ENCODE measurements at regions not wholly inside any gene's neighbourhood (a gene's known extent, or its start where the extent isn't known, plus 50 kb on each side); places are given as distances from the start of the nearest gene placed in this dataset.

GRCh38 chr4:111231281-111231680, 608.4 kb upstream of the PITX2 start:
- TF ChIP-seq SUZ12 (IDR thresholded peaks at IDR 0.05; ENCODE audit: extremely low read depth, insufficient read depth, insufficient read length) (no peak), YY1 (IDR thresholded peaks at IDR 0.05; ENCODE audit: insufficient read depth, insufficient read length) (no peak), ZNF274 (IDR thresholded peaks at IDR 0.05; ENCODE audit: low read depth, low read length) (no peak)
- Histone ChIP-seq H3K36me3 (ENCODE audit: insufficient read depth, insufficient read length, low read length) (no peaks in the 10 kb centered on the region), H3K4me3 (ENCODE audit: insufficient read length, low read depth) (no peak overlapping the region), H3K4me1 (ENCODE audit: insufficient read depth, insufficient read length) (no peaks in the 10 kb centered on the region), H3K9me3 (ENCODE audit: insufficient read depth, low read length) (no peaks in the 10 kb centered on the region), H3K27me3 (ENCODE audit: insufficient read depth, insufficient read length) (no peaks in the 10 kb centered on the region), H3K9ac (ENCODE audit: insufficient read length, low read depth) (no peak overlapping the region)
- no peak for DNase-seq (ENCODE audit: low read depth, low spot score)

- no peaks in the 10 kb centered on the region for H3K36me3 ChIP-seq (ENCODE audit: insufficient read depth, insufficient read length, low read length)
- no peaks in the 10 kb centered on the region for H3K9me3 ChIP-seq (ENCODE audit: insufficient read depth, low read length)
- H3K4me3 ChIP-seq (ENCODE audit: insufficient read length, low read depth): no peak overlapping the region
- no peak for DNase-seq (ENCODE audit: low read depth, low spot score)
- H3K4me1 ChIP-seq (ENCODE audit: insufficient read depth, insufficient read length): no peaks in the 10 kb centered on the region
- no peaks in the 10 kb centered on the region for H3K27me3 ChIP-seq (ENCODE audit: insufficient read depth, insufficient read length)
- no peak overlapping the region for H3K9ac ChIP-seq (ENCODE audit: insufficient read length, low read depth)
- no peak for TF ChIP-seq YY1 (IDR thresholded peaks at IDR 0.05; ENCODE audit: insufficient read depth, insufficient read length)
- TF ChIP-seq SUZ12 (IDR thresholded peaks at IDR 0.05; ENCODE audit: extremely low read depth, insufficient read depth, insufficient read length): no peak
- no peak for TF ChIP-seq ZNF274 (IDR thresholded peaks at IDR 0.05; ENCODE audit: low read depth, low read length)
These were observed 612.1 kb upstream of the PITX2 start for GRCh38 chr4:111234939-111235338.

- H3K9ac ChIP-seq (ENCODE audit: insufficient read length, low read depth): no peak overlapping the region
- no peak for DNase-seq (ENCODE audit: low read depth, low spot score)
- no peak for TF ChIP-seq YY1 (IDR thresholded peaks at IDR 0.05; ENCODE audit: insufficient read depth, insufficient read length)
- no peak for TF ChIP-seq ZNF274 (IDR thresholded peaks at IDR 0.05; ENCODE audit: low read depth, low read length)
- no peak overlapping the region for H3K4me3 ChIP-seq (ENCODE audit: insufficient read length, low read depth)
- no peaks in the 10 kb centered on the region for H3K36me3 ChIP-seq (ENCODE audit: insufficient read depth, insufficient read length, low read length)
- no peaks in the 10 kb centered on the region for H3K27me3 ChIP-seq (ENCODE audit: insufficient read depth, insufficient read length)
- no peaks in the 10 kb centered on the region for H3K4me1 ChIP-seq (ENCODE audit: insufficient read depth, insufficient read length)
- H3K9me3 ChIP-seq (ENCODE audit: insufficient read depth, low read length): no peaks in the 10 kb centered on the region
These were observed 641.0 kb upstream of the PITX2 start for GRCh38 chr4:111263836-111264235.

DNA sequence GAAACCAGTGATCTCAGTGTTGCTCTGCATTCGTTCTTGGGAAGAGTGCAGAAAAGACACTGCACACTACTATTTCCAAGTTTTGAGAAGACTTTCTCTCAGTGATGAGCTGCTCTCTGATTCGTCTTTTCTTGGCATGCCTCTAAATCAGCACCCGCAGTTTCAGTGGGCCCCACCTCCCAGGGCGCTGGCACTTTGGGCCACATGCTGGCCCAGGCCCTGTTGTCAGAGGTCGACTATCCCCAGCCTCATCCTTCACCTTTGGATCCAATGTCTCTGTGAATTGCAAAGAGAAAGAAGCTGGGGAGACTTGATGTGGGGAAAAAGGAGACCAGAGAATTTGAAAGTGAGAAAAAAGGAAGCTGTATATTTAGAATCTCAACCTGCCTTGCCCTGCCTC, 644.1 kb upstream of the PITX2 start:
- Histone ChIP-seq H3K4me1 (ENCODE audit: insufficient read depth, insufficient read length) (no peaks in the 10 kb centered on the region), H3K36me3 (ENCODE audit: insufficient read depth, insufficient read length, low read length) (no peaks in the 10 kb centered on the region), H3K27me3 (ENCODE audit: insufficient read depth, insufficient read length) (no peaks in the 10 kb centered on the region), H3K9ac (ENCODE audit: insufficient read length, low read depth) (no peak overlapping the region), H3K4me3 (ENCODE audit: insufficient read length, low read depth) (no peak overlapping the region), H3K9me3 (ENCODE audit: insufficient read depth, low read length) (no peaks in the 10 kb centered on the region)
- TF ChIP-seq SUZ12 (IDR thresholded peaks at IDR 0.05; ENCODE audit: extremely low read depth, insufficient read depth, insufficient read length) (no peak), YY1 (IDR thresholded peaks at IDR 0.05; ENCODE audit: insufficient read depth, insufficient read length) (no peak), ZNF274 (IDR thresholded peaks at IDR 0.05; ENCODE audit: low read depth, low read length) (no peak)
- DNase-seq (ENCODE audit: low read depth, low spot score): no peak

DNA sequence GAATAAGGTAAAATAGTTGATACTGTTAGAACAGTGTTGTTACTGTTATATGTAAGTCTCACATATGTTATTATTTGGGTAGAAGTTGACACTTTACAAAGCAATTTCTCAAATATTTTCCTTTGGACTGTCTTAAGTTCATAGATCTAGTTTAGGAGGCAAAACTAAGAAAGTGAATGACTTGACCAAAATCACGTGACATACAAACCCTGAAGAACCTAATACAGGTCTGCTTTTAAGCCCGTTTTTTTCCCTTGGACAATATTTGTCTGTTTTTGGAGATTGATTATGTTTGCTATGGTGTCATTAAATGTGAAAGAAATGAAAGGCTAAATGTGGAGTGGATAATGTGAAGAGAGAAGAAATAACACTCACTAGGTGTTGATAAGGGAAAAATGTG, 644.9 kb upstream of the PITX2 start:
- TF ChIP-seq SUZ12 (IDR thresholded peaks at IDR 0.05; ENCODE audit: extremely low read depth, insufficient read depth, insufficient read length): no peak
- TF ChIP-seq YY1 (IDR thresholded peaks at IDR 0.05; ENCODE audit: insufficient read depth, insufficient read length): no peak
- TF ChIP-seq ZNF274 (IDR thresholded peaks at IDR 0.05; ENCODE audit: low read depth, low read length): no peak

GRCh38 chr4:111268769-111269414, 646.0 kb upstream of the PITX2 start:
- no peaks in the 10 kb centered on the region for H3K4me1 ChIP-seq (ENCODE audit: insufficient read depth, insufficient read length)
- H3K9ac ChIP-seq (ENCODE audit: insufficient read length, low read depth): no peak overlapping the region
- no peaks in the 10 kb centered on the region for H3K27me3 ChIP-seq (ENCODE audit: insufficient read depth, insufficient read length)
- no peak for TF ChIP-seq YY1 (IDR thresholded peaks at IDR 0.05; ENCODE audit: insufficient read depth, insufficient read length)
- no peak for TF ChIP-seq ZNF274 (IDR thresholded peaks at IDR 0.05; ENCODE audit: low read depth, low read length)
- no peak for TF ChIP-seq SUZ12 (IDR thresholded peaks at IDR 0.05; ENCODE audit: extremely low read depth, insufficient read depth, insufficient read length)
- no peak overlapping the region for H3K4me3 ChIP-seq (ENCODE audit: insufficient read length, low read depth)
- no peak for DNase-seq (ENCODE audit: low read depth, low spot score)
- H3K9me3 ChIP-seq (ENCODE audit: insufficient read depth, low read length): no peaks in the 10 kb centered on the region
- H3K36me3 ChIP-seq (ENCODE audit: insufficient read depth, insufficient read length, low read length): no peaks in the 10 kb centered on the region

More for the DNA sequence above, 644.9 kb upstream of the PITX2 start:
- Histone ChIP-seq H3K36me3 (ENCODE audit: insufficient read depth, insufficient read length, low read length) (no peaks in the 10 kb centered on the region), H3K4me1 (ENCODE audit: insufficient read depth, insufficient read length) (no peaks in the 10 kb centered on the region), H3K27me3 (ENCODE audit: insufficient read depth, insufficient read length) (no peaks in the 10 kb centered on the region), H3K9ac (ENCODE audit: insufficient read length, low read depth) (no peak overlapping the region), H3K9me3 (ENCODE audit: insufficient read depth, low read length) (no peaks in the 10 kb centered on the region), H3K4me3 (ENCODE audit: insufficient read length, low read depth) (no peak overlapping the region)
- no peak for DNase-seq (ENCODE audit: low read depth, low spot score)

DNA sequence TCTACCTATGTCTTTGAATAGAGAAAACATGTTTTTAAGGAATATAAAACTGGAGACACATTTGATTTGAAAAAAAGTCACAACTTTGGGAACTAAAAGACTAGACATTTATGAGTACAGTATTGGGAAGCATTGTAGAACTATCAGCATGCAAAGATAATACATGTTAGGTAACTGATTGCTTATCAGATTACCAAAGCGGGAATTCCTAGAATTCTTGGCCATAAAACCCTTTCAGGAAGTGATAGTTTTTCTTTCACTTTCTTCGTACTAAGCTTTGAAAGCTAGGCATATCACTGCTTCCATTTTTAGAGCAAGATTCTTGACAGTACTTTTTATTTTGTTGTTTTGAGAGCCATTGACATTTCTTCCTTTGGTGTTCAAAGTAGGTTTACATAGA, 646.6 kb upstream of the PITX2 start:
- H3K27me3 ChIP-seq (ENCODE audit: insufficient read depth, insufficient read length): no peaks in the 10 kb centered on the region
- TF ChIP-seq ZNF274 (IDR thresholded peaks at IDR 0.05; ENCODE audit: low read depth, low read length) (no peak), YY1 (IDR thresholded peaks at IDR 0.05; ENCODE audit: insufficient read depth, insufficient read length) (no peak), SUZ12 (IDR thresholded peaks at IDR 0.05; ENCODE audit: extremely low read depth, insufficient read depth, insufficient read length) (no peak)
- H3K4me3 ChIP-seq (ENCODE audit: insufficient read length, low read depth): no peak overlapping the region
- no peak overlapping the region for H3K9ac ChIP-seq (ENCODE audit: insufficient read length, low read depth)
- no peaks in the 10 kb centered on the region for H3K9me3 ChIP-seq (ENCODE audit: insufficient read depth, low read length)
- DNase-seq (ENCODE audit: low read depth, low spot score): no peak
- no peaks in the 10 kb centered on the region for H3K4me1 ChIP-seq (ENCODE audit: insufficient read depth, insufficient read length)
- no peaks in the 10 kb centered on the region for H3K36me3 ChIP-seq (ENCODE audit: insufficient read depth, insufficient read length, low read length)

Data from NT2/D1 (cell line).